Mesendoderm (in vitro differentiated cells): ENCODE measurements at regions not wholly inside any gene's neighbourhood (a gene's known extent, or its start where the extent isn't known, plus 50 kb on each side); places are given as distances from the start of the nearest gene placed in this dataset.

Experiments used
- DNase-seq: peaks from one replicate; pipeline ENCODE4 v3.0.0; 2013
- H2AK5ac ChIP-seq: 2 replicates; pipeline ENCODE4 v1.6.1; 2013; ENCODE audit warnings: low read length, inconsistent platforms
- H2BK120ac ChIP-seq: 2 replicates; pipeline ENCODE4 v1.6.1; 2013; ENCODE audit warnings: low read depth, mild to moderate bottlenecking, low read length, moderate library complexity, mixed read lengths
- H2BK15ac ChIP-seq: replicated peaks from 2 replicates; pipeline ENCODE4 v1.6.1; 2013; ENCODE audit warnings: low read depth, mild to moderate bottlenecking, moderate library complexity
- H2BK5ac ChIP-seq: 2 replicates; pipeline ENCODE4 v1.6.1; 2013; ENCODE audit warnings: low read length, inconsistent platforms
- H3K18ac ChIP-seq: 2 replicates; pipeline ENCODE4 v1.6.1; 2013; ENCODE audit warnings: mild to moderate bottlenecking, low read length, mixed read lengths
- H3K23ac ChIP-seq: one replicate; pipeline ENCODE4 v1.6.1; 2013; ENCODE audit warnings: low read length
- H3K27ac ChIP-seq: 2 replicates; pipeline ENCODE4 v1.5.1; 2013; ENCODE audit warnings: low read depth, mild to moderate bottlenecking, inconsistent platforms, low read length, moderate library complexity
- H3K27me3 ChIP-seq: 2 replicates; pipeline ENCODE4 v1.6.1; 2013; ENCODE audit warnings: low read length, control low read depth, mild to moderate bottlenecking, inconsistent platforms; ENCODE audit not compliant: insufficient read depth, poor library complexity
- H3K36me3 ChIP-seq: 2 replicates; pipeline ENCODE4 v1.6.1; 2013; ENCODE audit warnings: low read length, inconsistent platforms; ENCODE audit not compliant: control insufficient read depth, insufficient read depth
- H3K4ac ChIP-seq: one replicate; pipeline ENCODE4 v1.6.1; 2013; ENCODE audit warnings: low read depth, mild to moderate bottlenecking, low read length, moderate library complexity
- H3K4me1 ChIP-seq: 2 replicates; pipeline ENCODE4 v1.6.1; 2013; ENCODE audit warnings: low read depth, low read length, inconsistent platforms; ENCODE audit not compliant: control insufficient read depth
- H3K4me2 ChIP-seq: 2 replicates; pipeline ENCODE4 v1.6.1; 2013; ENCODE audit warnings: low read length
- H3K4me3 ChIP-seq: 2 replicates; pipeline ENCODE4 v1.5.1; 2013; ENCODE audit warnings: mild to moderate bottlenecking, low read length
- H3K56ac ChIP-seq: one replicate; pipeline ENCODE4 v1.6.1; 2013; ENCODE audit warnings: low read length
- H3K79me1 ChIP-seq: 2 replicates; pipeline ENCODE4 v1.6.1; 2013; ENCODE audit warnings: low read length, inconsistent platforms
- H3K79me2 ChIP-seq: 2 replicates; pipeline ENCODE4 v1.6.1; 2013; ENCODE audit warnings: mild to moderate bottlenecking, low read length; ENCODE audit not compliant: control insufficient read depth, insufficient read depth
- H3K9ac ChIP-seq: 2 replicates; pipeline ENCODE4 v1.6.1; 2013; ENCODE audit warnings: low read length, inconsistent platforms
- H4K5ac ChIP-seq: one replicate; pipeline ENCODE4 v1.6.1; 2013; ENCODE audit warnings: low read length
- H4K8ac ChIP-seq: one replicate; pipeline ENCODE4 v1.6.1; 2013; ENCODE audit warnings: low read depth, mild to moderate bottlenecking, control low read depth, low read length, moderate library complexity
- WGBS: extraction: QIAGEN DNeasy Blood & Tissue Kit; methylation state at CpG from one replicate; pipeline ENCODE4 v1.1.7; 2013; ENCODE audit warnings: low lambda C conversion rate, missing lambda C conversion rate; ENCODE audit not compliant: insufficient coverage; ENCODE audit errors: extremely low coverage; 5-methylcytosine and 5-hydroxymethylcytosine counted together

GRCh38 chr1:83530506-83530905, 468.4 kb downstream of the TTLL7 start:
- no peak overlapping the region for H4K5ac ChIP-seq
- H3K27ac ChIP-seq, result no peak overlapping the region
- no peaks in the 10 kb centered on the region for H3K79me2 ChIP-seq
- no peak overlapping the region for H3K4me3 ChIP-seq
- no peak overlapping the region for H3K56ac ChIP-seq
- H3K79me1 ChIP-seq, result no peaks in the 10 kb centered on the region
- H3K23ac ChIP-seq, result no peak overlapping the region
- no peak for DNase-seq
- H3K9ac ChIP-seq, result no peak overlapping the region
- H2BK15ac ChIP-seq, result no peak overlapping the region
- H2BK120ac ChIP-seq, result no peak overlapping the region
- H3K4me2 ChIP-seq, result no peak overlapping the region
- no peak overlapping the region for H3K4ac ChIP-seq
- H3K27me3 ChIP-seq, result no peaks in the 10 kb centered on the region
- H3K18ac ChIP-seq, result no peak overlapping the region
- no peak overlapping the region for H2BK5ac ChIP-seq
- no peaks in the 10 kb centered on the region for H3K4me1 ChIP-seq
- no CpG with 5 or more reads among the region's 8 CpGs for WGBS
- no peak overlapping the region for H2AK5ac ChIP-seq
- no peaks in the 10 kb centered on the region for H3K36me3 ChIP-seq
- no peak overlapping the region for H4K8ac ChIP-seq

- DNase-seq, result no peak
- Histone ChIP-seq H3K79me1 (no peaks in the 10 kb centered on the region), H3K9ac (no peak overlapping the region), H3K4me1 (no peaks in the 10 kb centered on the region), H3K27ac (no peak overlapping the region), H3K18ac (no peak overlapping the region), H3K23ac (no peak overlapping the region), H3K27me3 (no peaks in the 10 kb centered on the region), H3K79me2 (no peaks in the 10 kb centered on the region), H4K5ac (no peak overlapping the region), H3K56ac (no peak overlapping the region), H2AK5ac (no peak overlapping the region), H4K8ac (no peak overlapping the region), H3K36me3 (no peaks in the 10 kb centered on the region), H3K4me2 (no peak overlapping the region), H3K4ac (no peak overlapping the region), H3K4me3 (no peak overlapping the region), H2BK15ac (no peak overlapping the region), H2BK120ac (no peak overlapping the region), H2BK5ac (no peak overlapping the region)
These were observed 470.9 kb downstream of the TTLL7 start for GRCh38 chr1:83527987-83528386.

- Histone ChIP-seq H3K4ac (no peak overlapping the region), H3K79me1 (no peaks in the 10 kb centered on the region), H2AK5ac (no peak overlapping the region), H3K79me2 (no peaks in the 10 kb centered on the region), H3K9ac (no peak overlapping the region), H2BK120ac (no peak overlapping the region), H3K27ac (no peak overlapping the region), H3K27me3 (no peaks in the 10 kb centered on the region), H3K56ac (no peak overlapping the region), H4K5ac (no peak overlapping the region), H3K23ac (no peak overlapping the region), H3K4me1 (no peaks in the 10 kb centered on the region), H3K18ac (no peak overlapping the region), H4K8ac (no peak overlapping the region), H2BK5ac (no peak overlapping the region), H3K4me3 (no peak overlapping the region), H3K36me3 (no peaks in the 10 kb centered on the region), H3K4me2 (no peak overlapping the region), H2BK15ac (no peak overlapping the region)
- DNase-seq, result peak; percentile 21
- no CpG with 5 or more reads among the region's 1 CpG for whole genome bisulfite sequencing
These were observed 478.1 kb downstream of the TTLL7 start for GRCh38 chr1:83520797-83521196.

GRCh38 chr1:83516369-83516768, 482.6 kb downstream of the TTLL7 start:
- H2BK5ac ChIP-seq, result no peak overlapping the region
- no peak overlapping the region for H4K5ac ChIP-seq
- H3K4ac ChIP-seq, result no peak overlapping the region
- no peak overlapping the region for H3K4me2 ChIP-seq
- no peak overlapping the region for H3K9ac ChIP-seq
- no peak for DNase-seq
- H2BK120ac ChIP-seq, result no peak overlapping the region
- H2BK15ac ChIP-seq, result no peak overlapping the region
- H4K8ac ChIP-seq, result no peak overlapping the region
- H3K79me2 ChIP-seq, result no peaks in the 10 kb centered on the region
- no peaks in the 10 kb centered on the region for H3K4me1 ChIP-seq
- no peak overlapping the region for H2AK5ac ChIP-seq
- H3K4me3 ChIP-seq, result no peak overlapping the region
- no peak overlapping the region for H3K23ac ChIP-seq
- H3K36me3 ChIP-seq, result no peaks in the 10 kb centered on the region
- H3K27ac ChIP-seq, result no peak overlapping the region
- no peak overlapping the region for H3K18ac ChIP-seq
- H3K79me1 ChIP-seq, result no peaks in the 10 kb centered on the region
- WGBS, result no CpG with 5 or more reads among the region's 2 CpGs
- no peaks in the 10 kb centered on the region for H3K27me3 ChIP-seq
- H3K56ac ChIP-seq, result no peak overlapping the region

- Histone ChIP-seq H3K36me3 (no peaks in the 10 kb centered on the region), H3K23ac (no peak overlapping the region), H3K79me1 (no peaks in the 10 kb centered on the region), H3K27me3 (no peaks in the 10 kb centered on the region), H3K9ac (no peak overlapping the region), H3K27ac (no peak overlapping the region), H3K79me2 (no peaks in the 10 kb centered on the region), H4K5ac (no peak overlapping the region), H3K4me2 (no peak overlapping the region), H2BK120ac (no peak overlapping the region), H3K4ac (no peak overlapping the region), H2BK15ac (no peak overlapping the region), H3K4me1 (no peaks in the 10 kb centered on the region), H3K18ac (no peak overlapping the region), H4K8ac (no peak overlapping the region), H3K56ac (no peak overlapping the region), H3K4me3 (no peak overlapping the region), H2BK5ac (no peak overlapping the region), H2AK5ac (no peak overlapping the region)
- DNase-seq, result no peak
- no CpG with 5 or more reads among the region's 6 CpGs for WGBS
These were observed 483.3 kb downstream of the TTLL7 start for GRCh38 chr1:83515578-83516154.

GRCh38 chr1:83512373-83513193, 486.3 kb downstream of the TTLL7 start:
- Histone ChIP-seq H3K4ac (no peak overlapping the region), H3K18ac (no peak overlapping the region), H2BK15ac (no peak overlapping the region), H3K36me3 (no peaks in the 10 kb centered on the region), H2BK5ac (no peak overlapping the region), H4K8ac (no peak overlapping the region), H3K23ac (no peak overlapping the region), H3K27me3 (no peaks in the 10 kb centered on the region), H3K27ac (no peak overlapping the region), H3K79me1 (no peaks in the 10 kb centered on the region), H3K56ac (no peak overlapping the region), H3K4me1 (no peaks in the 10 kb centered on the region), H3K9ac (no peak overlapping the region), H3K4me2 (no peak overlapping the region), H2BK120ac (no peak overlapping the region), H3K79me2 (no peaks in the 10 kb centered on the region), H3K4me3 (no peak overlapping the region), H4K5ac (no peak overlapping the region), H2AK5ac (no peak overlapping the region)
- WGBS, result no CpG with 5 or more reads among the region's 2 CpGs
- peak; percentile 34 for DNase-seq
